GM12878 (cell line): ENCODE measurements at regions not wholly inside any gene's neighbourhood (a gene's known extent, or its start where the extent isn't known, plus 50 kb on each side); places are given as distances from the start of the nearest gene placed in this dataset.

Source experiments
- ATAC-seq: fragments of 200-7000 bp; cut with Tn5 transposase; 3 replicates; pipeline ENCODE4 v1.9.1; 2020; ENCODE audit warnings: mild to moderate bottlenecking, moderate library complexity
- BruUV-seq: library from RNA; stranded (reverse); fragments of 400-500 nt; replicated peaks from 2 replicates; lab custom pipeline; 2021; lab: Mats Ljungman, UMichigan
- CTCF ChIA-PET: fragments of 300-600 bp; sonication (Branson Sonifier 250); formaldehyde crosslinking; extraction: SDS; loops from one replicate; lab custom pipeline; 2021; ENCODE audit warnings: inconsistent platforms; lab: Yijun Ruan, JAX
- POLR2A ChIA-PET: fragments of 350-600 bp; formaldehyde crosslinking; extraction: SDS; loops from one replicate; lab custom pipeline; 2021; ENCODE audit warnings: inconsistent platforms; lab: Charles Lee
- RAD21 ChIA-PET: fragments of 300-600 bp; sonication (Branson Sonifier 250); formaldehyde crosslinking; loops from one replicate; lab custom pipeline; 2023; ENCODE audit warnings: antibody characterized with exemption; ENCODE audit not compliant: unreplicated experiment; lab: Charles Lee
- SMC1A ChIA-PET: fragments of 300-600 bp; sonication (Branson Sonifier 250); formaldehyde crosslinking; loops from one replicate; lab custom pipeline; 2023; ENCODE audit not compliant: unreplicated experiment, uncharacterized antibody; lab: Charles Lee
- DNase-seq: peaks from one replicate; pipeline ENCODE4 v3.0.0-alpha.2; 2011; ENCODE audit warnings: low read depth, low spot score
- FAIRE-seq: peaks from 3 replicates; lab custom pipeline; 2011; peaks lifted over from hg19 to GRCh38; lab: Jason Lieb, UNC
- H2AFZ ChIP-seq: 2 replicates; pipeline ENCODE4 v1.6.0; 2011; ENCODE audit warnings: low read depth, low read length, control low read depth; ENCODE audit not compliant: control insufficient read depth
- H3K27ac ChIP-seq: 2 replicates; pipeline ENCODE4 v1.5.1; 2011; ENCODE audit warnings: control low read depth; ENCODE audit not compliant: control insufficient read depth, insufficient read depth
- H3K27me3 ChIP-seq, 2 experiments: replicated peaks in 1 of 2; 2 replicates each; pipeline versions ENCODE4 v1.6.0 to v1.6.1; 2011; ENCODE audit warnings: low read length in 1 of 2; ENCODE audit not compliant: control insufficient read depth in 2 of 2, insufficient read depth in 2 of 2
- H3K36me3 ChIP-seq, 2 experiments: 2 replicates each; pipeline ENCODE4 v1.5.1; 2011; ENCODE audit warnings: low read length in 1 of 2; ENCODE audit not compliant: control insufficient read depth in 2 of 2, insufficient read depth in 2 of 2
- H3K4me1 ChIP-seq: 2 replicates; pipeline ENCODE4 v1.6.1; 2011; ENCODE audit warnings: mild to moderate bottlenecking, low read length, moderate library complexity, mixed read lengths; ENCODE audit not compliant: control insufficient read depth, insufficient read depth
- H3K4me2 ChIP-seq: 2 replicates; pipeline ENCODE4 v1.6.0; 2011; ENCODE audit warnings: control low read depth; ENCODE audit not compliant: control insufficient read depth, insufficient read depth
- H3K4me3 ChIP-seq: fragments of 200-600 bp; sonication (generic); 2 replicates; pipeline ENCODE4 v1.5.1; 2016
- H3K79me2 ChIP-seq: 2 replicates; pipeline ENCODE4 v1.6.0; 2011; ENCODE audit warnings: low read length; ENCODE audit not compliant: control insufficient read depth, insufficient read depth
- H3K9ac ChIP-seq: 2 replicates; pipeline ENCODE4 v1.8.0; 2011; ENCODE audit warnings: low read length, control low read depth, mixed read lengths; ENCODE audit not compliant: control insufficient read depth, insufficient read depth
- H3K9me3 ChIP-seq: replicated peaks from 3 replicates; pipeline ENCODE4 v1.5.1; 2011; ENCODE audit warnings: mild to moderate bottlenecking, low read length; ENCODE audit not compliant: control insufficient read depth, insufficient read depth
- H4K20me1 ChIP-seq: 2 replicates; pipeline ENCODE4 v1.6.0; 2011; ENCODE audit not compliant: control insufficient read depth, insufficient read depth
- SKIL ChIP-seq: fragments of 450-650 bp; IDR thresholded peaks from 2 replicates; pipeline ENCODE4 v1.6.1; 2017; ENCODE audit warnings: mild to moderate bottlenecking, low read depth, inconsistent platforms; ENCODE audit not compliant: poor library complexity, severe bottlenecking
- SMARCA5 ChIP-seq: fragments of 450-650 bp; IDR thresholded peaks from 2 replicates; pipeline ENCODE4 v1.6.1; 2017; ENCODE audit warnings: mild to moderate bottlenecking
- TCF3 ChIP-seq: IDR thresholded peaks from 2 replicates; pipeline ENCODE4 v1.6.1; 2012; ENCODE audit warnings: low read depth, mild to moderate bottlenecking, low read length, borderline replicate concordance; ENCODE audit not compliant: insufficient read depth
- YY1 ChIP-seq: IDR thresholded peaks from 2 replicates; pipeline ENCODE4 v1.6.1; 2011; ENCODE audit warnings: low read depth, mild to moderate bottlenecking, low read length
- WGBS: methylation state at CpG from one replicate; pipeline ENCODE4 v1.1.6; 2016; ENCODE audit warnings: low lambda C conversion rate; ENCODE audit not compliant: insufficient replicate concordance, insufficient coverage; ENCODE audit errors: missing lambda C conversion rate; 5-methylcytosine and 5-hydroxymethylcytosine counted together
- in situ Hi-C: fragments of 300-500 bp; cut with MboI; formaldehyde crosslinking; loops from 9 replicates; pipeline ENCODE4 v1.14.3; 2018; ENCODE audit warnings: mixed read lengths
- intact Hi-C: fragments of 100-400 bp; cut with micrococcal nuclease; formaldehyde crosslinking; loops from one replicate; pipeline ENCODE4 v1.14.2; 2022; ENCODE audit not compliant: unreplicated experiment

GRCh38 chr21:41560661-41561158 is 52.8 kb upstream of the TMPRSS2 start:
- Histone ChIP-seq H3K9ac (no peak overlapping the region), H3K27ac (no peak overlapping the region; the same call in 1 of the 2 replicates), H4K20me1 (no peaks in the 10 kb centered on the region), H3K4me3 (no peak overlapping the region), H3K9me3 (no peaks in the 10 kb centered on the region), H3K36me3 (no peaks in the 10 kb centered on the region), H3K79me2 (no peaks in the 10 kb centered on the region), H3K4me2 (no peak overlapping the region), H2AFZ (no peak overlapping the region), H3K4me1 (peaks cover 14% of the 10 kb centered on the region), H3K27me3 (no peaks in the 10 kb centered on the region)
- ChIA-PET CTCF (interaction anchor here (0.6 kb wide), 1 partner anchor 368 kb away, joined by 4 read pairs; no protein-coding TSS in a partner anchor), RAD21 (interaction anchor here (1.5 kb wide), 1 partner anchor 78 kb away, joined by 6 read pairs; no protein-coding TSS in a partner anchor), POLR2A (no interaction called here), SMC1A (interaction anchor here (1.5 to 1.8 kb wide), 3 partner anchors 8 to 79 kb away, joined by 3 to 4 read pairs (median 4); no protein-coding TSS in a partner anchor)
- FAIRE-seq (no peak), ATAC-seq (no peak), DNase-seq (no peak)
- no TSS peak for BruUV-seq
- intact Hi-C loops (no loop called here), in situ Hi-C loops (no loop called here)
- 11% methylated on average over 9 of the region's 9 CpGs for WGBS
- TF ChIP-seq SMARCA5 (0 out of 2 replicates have a peak, but pooled peaks have one; percentile 5), YY1 (peak; percentile 31; the same call in 1 of the 2 replicates), TCF3 (no peak), SKIL (peak; percentile 15)
